Liver (tissue), 3 donors: ENCODE measurements at regions not wholly inside any gene's neighbourhood (a gene's known extent, or its start where the extent isn't known, plus 50 kb on each side); places are given as distances from the start of the nearest gene placed in this dataset.

Source experiments
- EGR1 ChIP-seq, 2 donors: IDR thresholded peaks; 2 replicates each; pipeline ENCODE4 v1.6.1; 2016 to 2018; ENCODE audit warnings: antibody characterized with exemption in 2 of 2, low read depth in 2 of 2
- RXRA ChIP-seq, 2 donors: IDR thresholded peaks; 2 replicates each; pipeline ENCODE4 v1.6.1; 2017 to 2018; ENCODE audit warnings: antibody characterized with exemption in 2 of 2, mild to moderate bottlenecking in 1 of 2
- TAF1 ChIP-seq: conservative IDR thresholded peaks from 2 replicates; pipeline ENCODE4 v1.6.1; 2016; ENCODE audit warnings: antibody characterized with exemption, mild to moderate bottlenecking
- YY1 ChIP-seq: IDR thresholded peaks from 2 replicates; pipeline ENCODE4 v1.6.1; 2016; ENCODE audit warnings: antibody characterized with exemption, mild to moderate bottlenecking
- TF ChIP-seq, protein P1 (sequence below): fragments of 150-350 bp; IDR thresholded peaks from 2 replicates; pipeline ENCODE4 v1.5.1; 2017; ENCODE audit warnings: improper control_type of control experiment, low read depth, low read length; ENCODE audit not compliant: missing input control
- TF ChIP-seq, protein P2 (sequence below): IDR thresholded peaks from 2 replicates; pipeline ENCODE4 v1.6.1; 2016; ENCODE audit warnings: antibody characterized with exemption
- donor health status: healthy.
- donor health status: healthy.

DNA sequence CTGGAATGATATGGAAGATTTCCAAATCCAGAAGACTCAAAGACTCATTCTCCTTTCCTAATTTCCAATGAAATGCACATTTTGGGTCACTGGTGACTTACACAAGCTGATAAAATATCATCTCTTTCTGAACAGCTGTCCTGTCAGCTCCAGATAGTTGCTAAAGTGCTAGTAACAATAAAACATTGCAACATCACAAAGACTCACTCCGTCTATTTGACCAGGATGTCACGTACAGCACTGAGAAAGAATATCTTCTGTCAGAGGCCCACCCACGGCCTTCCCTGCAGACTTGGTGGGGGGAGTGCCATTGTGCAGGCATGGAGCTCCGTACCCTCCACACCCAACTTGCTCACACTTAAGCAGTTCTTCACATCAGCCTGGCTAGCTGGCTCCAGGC lies 78.9 kb upstream of the EGR2 start:
- TF ChIP-seq, protein P1, sequence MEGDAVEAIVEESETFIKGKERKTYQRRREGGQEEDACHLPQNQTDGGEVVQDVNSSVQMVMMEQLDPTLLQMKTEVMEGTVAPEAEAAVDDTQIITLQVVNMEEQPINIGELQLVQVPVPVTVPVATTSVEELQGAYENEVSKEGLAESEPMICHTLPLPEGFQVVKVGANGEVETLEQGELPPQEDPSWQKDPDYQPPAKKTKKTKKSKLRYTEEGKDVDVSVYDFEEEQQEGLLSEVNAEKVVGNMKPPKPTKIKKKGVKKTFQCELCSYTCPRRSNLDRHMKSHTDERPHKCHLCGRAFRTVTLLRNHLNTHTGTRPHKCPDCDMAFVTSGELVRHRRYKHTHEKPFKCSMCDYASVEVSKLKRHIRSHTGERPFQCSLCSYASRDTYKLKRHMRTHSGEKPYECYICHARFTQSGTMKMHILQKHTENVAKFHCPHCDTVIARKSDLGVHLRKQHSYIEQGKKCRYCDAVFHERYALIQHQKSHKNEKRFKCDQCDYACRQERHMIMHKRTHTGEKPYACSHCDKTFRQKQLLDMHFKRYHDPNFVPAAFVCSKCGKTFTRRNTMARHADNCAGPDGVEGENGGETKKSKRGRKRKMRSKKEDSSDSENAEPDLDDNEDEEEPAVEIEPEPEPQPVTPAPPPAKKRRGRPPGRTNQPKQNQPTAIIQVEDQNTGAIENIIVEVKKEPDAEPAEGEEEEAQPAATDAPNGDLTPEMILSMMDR, result no peak
- TF ChIP-seq, protein P2, sequence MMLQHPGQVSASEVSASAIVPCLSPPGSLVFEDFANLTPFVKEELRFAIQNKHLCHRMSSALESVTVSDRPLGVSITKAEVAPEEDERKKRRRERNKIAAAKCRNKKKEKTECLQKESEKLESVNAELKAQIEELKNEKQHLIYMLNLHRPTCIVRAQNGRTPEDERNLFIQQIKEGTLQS, result no peak
- TF ChIP-seq YY1 (no peak), EGR1 (IDR thresholded peaks at IDR 0.05; ENCODE audit: low read depth in 2 of 2) (no peak), RXRA (IDR thresholded peaks at IDR 0.05) (no peak), TAF1 (no peak)
